HUES6 (cell line): ENCODE measurements at regions not wholly inside any gene's neighbourhood (a gene's known extent, or its start where the extent isn't known, plus 50 kb on each side); places are given as distances from the start of the nearest gene placed in this dataset.

ENCODE experiments used
- H3K27ac ChIP-seq: 2 replicates; pipeline ENCODE4 v1.7.0; 2013; ENCODE audit warnings: low read depth, mild to moderate bottlenecking, low read length, inconsistent platforms
- H3K27me3 ChIP-seq: 2 replicates; pipeline ENCODE4 v1.6.1; 2013; ENCODE audit warnings: low read length; ENCODE audit not compliant: control insufficient read depth, insufficient read depth
- H3K36me3 ChIP-seq: 2 replicates; pipeline ENCODE4 v1.6.1; 2013; ENCODE audit warnings: low read length; ENCODE audit not compliant: control insufficient read depth, insufficient read depth
- H3K4me1 ChIP-seq: 2 replicates; pipeline ENCODE4 v1.6.1; 2013; ENCODE audit warnings: low read length; ENCODE audit not compliant: control insufficient read depth, insufficient read depth
- H3K4me3 ChIP-seq: 2 replicates; pipeline ENCODE4 v1.5.1; 2013; ENCODE audit warnings: low read depth, low read length
- H3K9ac ChIP-seq: one replicate; pipeline ENCODE4 v1.6.1; 2013; ENCODE audit warnings: mild to moderate bottlenecking, low read length
- H3K9me3 ChIP-seq: 2 replicates; pipeline ENCODE4 v1.6.1; 2013; ENCODE audit warnings: low read depth, low read length; ENCODE audit not compliant: control insufficient read depth, insufficient read depth

DNA sequence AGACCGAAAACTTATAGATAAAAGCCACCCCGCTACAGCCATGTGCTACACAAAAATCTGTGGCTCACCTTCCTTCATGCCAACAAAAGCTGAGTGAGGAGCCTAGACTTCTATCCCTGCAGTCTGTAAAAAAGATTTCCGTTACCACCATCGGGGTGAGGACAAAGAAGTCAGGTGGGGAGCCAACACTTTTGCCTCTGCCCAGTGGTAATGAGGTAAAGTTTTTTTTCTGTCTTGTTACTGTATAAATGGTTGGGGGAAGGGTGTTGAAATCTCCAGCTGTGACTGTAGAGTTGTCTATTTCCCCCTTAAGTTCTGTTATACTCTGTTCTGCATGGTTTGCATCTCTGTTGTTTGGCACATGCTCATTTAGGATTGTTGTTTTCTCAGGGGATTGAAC, 707.8 kb downstream of the FLRT2 start:
- no peaks in the 10 kb centered on the region for H3K36me3 ChIP-seq
- H3K4me3 ChIP-seq, result no peak overlapping the region
- H3K27me3 ChIP-seq, result no peaks in the 10 kb centered on the region
- no peaks in the 10 kb centered on the region; the same call in 1 of the 2 replicates for H3K9me3 ChIP-seq
- peaks cover 6% of the 10 kb centered on the region; the same call in 1 of the 2 replicates for H3K4me1 ChIP-seq
- H3K27ac ChIP-seq, result no peak overlapping the region
- no peak overlapping the region for H3K9ac ChIP-seq

DNA sequence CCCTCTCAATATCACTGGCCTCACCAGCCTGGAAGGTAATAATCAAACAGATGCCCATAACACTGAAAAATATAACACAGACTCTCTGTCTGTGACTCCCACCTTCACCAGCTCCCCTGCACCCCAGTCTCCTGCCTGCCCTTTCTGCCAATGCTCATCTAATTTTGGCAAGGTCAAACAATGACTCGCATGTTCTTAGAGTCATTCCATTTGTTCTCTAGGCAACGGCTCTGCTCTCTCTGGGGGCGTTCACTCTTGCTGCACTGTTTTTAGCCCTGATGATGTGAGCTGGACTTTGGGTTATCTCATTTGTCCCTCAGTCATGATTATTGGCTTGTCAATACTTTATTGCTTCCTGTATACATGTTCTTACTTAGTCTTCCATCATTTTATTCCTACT, 691.8 kb downstream of the FLRT2 start:
- Histone ChIP-seq H3K36me3 (no peaks in the 10 kb centered on the region), H3K9ac (no peak overlapping the region), H3K9me3 (no peaks in the 10 kb centered on the region), H3K27ac (no peak overlapping the region), H3K4me1 (peaks cover 11% of the 10 kb centered on the region), H3K27me3 (no peaks in the 10 kb centered on the region), H3K4me3 (no peak overlapping the region)

DNA sequence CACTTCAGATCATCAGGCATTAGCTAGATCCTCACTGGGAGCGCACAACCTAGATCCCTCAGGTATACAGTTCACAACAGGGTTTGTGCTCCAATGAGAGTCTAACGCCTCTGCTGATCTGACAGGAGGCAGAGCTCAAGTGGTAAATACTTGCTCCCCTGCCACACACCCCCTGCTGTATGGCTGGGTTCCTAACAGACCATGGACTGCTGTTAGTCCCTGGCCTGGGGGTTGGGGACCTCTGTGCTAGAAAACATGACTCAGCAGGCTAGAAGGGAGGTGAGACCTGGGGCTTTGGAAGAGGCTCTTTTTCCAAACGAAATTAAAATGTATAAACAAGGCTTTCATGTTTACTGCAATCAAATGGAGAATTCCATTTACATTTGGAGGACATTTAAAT, 691.1 kb downstream of the FLRT2 start:
- Histone ChIP-seq H3K4me1 (peaks cover 11% of the 10 kb centered on the region), H3K27me3 (no peaks in the 10 kb centered on the region), H3K27ac (no peak overlapping the region), H3K36me3 (no peaks in the 10 kb centered on the region), H3K9me3 (no peaks in the 10 kb centered on the region), H3K9ac (no peak overlapping the region), H3K4me3 (no peak overlapping the region)

DNA sequence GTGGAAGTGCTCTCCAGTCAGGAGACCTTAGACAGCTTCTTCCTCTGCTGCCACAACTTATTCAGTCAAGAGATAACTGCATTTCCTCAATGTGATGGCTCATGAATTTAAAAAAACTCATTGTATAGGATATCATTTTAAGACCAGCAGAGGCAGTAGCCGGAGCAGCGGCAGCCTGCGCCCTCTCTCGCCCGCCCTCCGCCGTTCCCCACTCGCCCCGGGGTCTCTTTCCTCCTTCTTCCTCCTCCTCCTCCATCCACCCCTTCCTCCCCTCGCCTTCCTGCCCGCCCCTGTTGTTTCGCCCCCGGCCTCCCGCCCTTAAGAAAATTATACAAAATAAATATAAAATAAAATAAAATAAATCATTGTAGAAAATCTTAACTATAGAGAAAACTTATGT, 687.6 kb downstream of the FLRT2 start:
- Histone ChIP-seq H3K27ac (no peak overlapping the region), H3K4me1 (peaks cover 11% of the 10 kb centered on the region), H3K36me3 (no peaks in the 10 kb centered on the region), H3K9me3 (no peaks in the 10 kb centered on the region), H3K27me3 (no peaks in the 10 kb centered on the region), H3K4me3 (no peak overlapping the region), H3K9ac (no peak overlapping the region)

DNA sequence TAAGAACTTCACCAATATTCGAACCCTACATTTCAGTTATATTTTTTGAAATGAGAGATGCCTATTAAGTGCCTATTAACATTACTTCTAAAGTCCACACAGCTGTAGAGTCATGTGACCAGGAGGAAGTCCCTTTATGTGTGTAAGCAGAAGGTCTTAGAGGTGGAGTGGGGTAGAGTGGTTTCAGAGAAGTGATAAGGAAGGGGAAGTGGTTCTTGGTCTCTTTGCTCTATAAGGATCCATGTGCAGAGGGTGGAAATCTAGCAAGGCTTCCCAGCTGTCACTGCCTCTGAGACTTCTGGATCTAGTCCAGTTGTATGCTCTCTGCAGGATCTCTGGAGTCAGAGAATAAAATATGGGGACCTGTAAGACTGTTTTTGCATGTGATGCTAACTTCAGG, 673.9 kb downstream of the FLRT2 start:
- Histone ChIP-seq H3K9me3 (no peaks in the 10 kb centered on the region), H3K27ac (no peak overlapping the region), H3K4me1 (no peaks in the 10 kb centered on the region), H3K4me3 (no peak overlapping the region), H3K27me3 (no peaks in the 10 kb centered on the region), H3K36me3 (no peaks in the 10 kb centered on the region), H3K9ac (no peak overlapping the region)

DNA sequence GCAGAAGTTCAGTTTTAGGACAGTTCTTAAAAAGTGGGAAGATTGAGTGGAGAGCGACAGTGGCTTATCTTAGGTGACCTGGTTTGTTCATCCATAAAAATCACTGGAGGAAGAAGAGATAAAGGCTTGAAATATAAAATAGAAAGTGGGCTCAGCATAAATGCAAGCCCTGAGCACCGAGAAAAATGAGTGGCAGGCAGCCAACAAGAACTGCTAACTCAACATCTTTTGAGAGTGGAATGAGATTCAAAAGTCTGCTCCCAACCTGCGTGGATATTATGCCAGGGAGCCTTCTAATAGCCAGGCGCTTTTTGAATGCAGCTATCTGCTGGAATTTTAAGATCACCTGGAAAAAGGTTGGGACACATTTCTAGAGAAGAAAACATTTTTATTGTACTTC, 666.5 kb downstream of the FLRT2 start:
- Histone ChIP-seq H3K36me3 (no peaks in the 10 kb centered on the region), H3K27ac (no peak overlapping the region)

DNA sequence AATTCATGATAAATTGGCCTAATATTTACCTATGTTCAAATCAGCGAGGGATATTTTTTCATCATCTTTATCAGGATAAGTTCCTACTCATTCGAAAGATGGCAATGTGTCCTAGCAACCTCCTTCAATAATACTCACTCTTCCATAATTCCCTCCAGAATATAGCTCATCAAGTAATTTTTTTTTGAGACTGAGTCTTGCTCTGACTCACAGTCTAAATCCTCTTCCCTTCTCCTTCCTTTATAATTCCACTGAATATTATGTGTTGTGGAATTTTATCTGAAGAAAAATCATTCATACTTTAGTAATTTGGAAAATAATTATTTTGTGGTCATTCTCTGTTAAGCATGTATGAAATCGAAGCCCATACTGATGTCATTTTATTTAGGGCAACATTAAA, 663.8 kb downstream of the FLRT2 start:
- H3K27ac ChIP-seq, result no peak overlapping the region
- peaks cover 1% of the 10 kb centered on the region; the same call in 1 of the 2 replicates for H3K9me3 ChIP-seq
- H3K27me3 ChIP-seq, result no peaks in the 10 kb centered on the region
- H3K36me3 ChIP-seq, result no peaks in the 10 kb centered on the region
- no peak overlapping the region for H3K9ac ChIP-seq
- no peak overlapping the region for H3K4me3 ChIP-seq
- H3K4me1 ChIP-seq, result no peaks in the 10 kb centered on the region

More for the DNA sequence above, 666.5 kb downstream of the FLRT2 start:
- Histone ChIP-seq H3K27me3 (no peaks in the 10 kb centered on the region), H3K9ac (no peak overlapping the region), H3K4me3 (no peak overlapping the region), H3K4me1 (no peaks in the 10 kb centered on the region), H3K9me3 (no peaks in the 10 kb centered on the region)

DNA sequence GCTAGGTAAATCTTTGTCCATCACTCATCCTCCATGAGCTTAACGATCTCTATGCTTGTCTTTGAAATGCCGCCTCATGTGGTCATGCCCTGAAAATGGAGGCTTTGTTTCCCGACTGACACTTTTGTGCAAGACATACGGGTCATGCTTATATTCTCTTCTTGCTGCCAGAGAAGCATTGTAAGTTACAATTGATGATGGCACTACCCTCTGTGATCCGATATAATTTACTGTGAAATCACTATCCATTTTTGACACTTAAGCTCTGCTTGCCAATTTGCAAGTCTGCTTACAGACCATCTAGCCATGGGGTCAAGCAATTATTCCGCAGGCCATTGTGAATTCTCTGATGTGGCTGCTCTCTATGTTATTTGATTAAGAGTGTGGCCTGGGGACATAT, 650.0 kb downstream of the FLRT2 start:
- H3K27ac ChIP-seq, result no peak overlapping the region
- no peak overlapping the region for H3K9ac ChIP-seq
- H3K4me1 ChIP-seq, result no peaks in the 10 kb centered on the region

DNA sequence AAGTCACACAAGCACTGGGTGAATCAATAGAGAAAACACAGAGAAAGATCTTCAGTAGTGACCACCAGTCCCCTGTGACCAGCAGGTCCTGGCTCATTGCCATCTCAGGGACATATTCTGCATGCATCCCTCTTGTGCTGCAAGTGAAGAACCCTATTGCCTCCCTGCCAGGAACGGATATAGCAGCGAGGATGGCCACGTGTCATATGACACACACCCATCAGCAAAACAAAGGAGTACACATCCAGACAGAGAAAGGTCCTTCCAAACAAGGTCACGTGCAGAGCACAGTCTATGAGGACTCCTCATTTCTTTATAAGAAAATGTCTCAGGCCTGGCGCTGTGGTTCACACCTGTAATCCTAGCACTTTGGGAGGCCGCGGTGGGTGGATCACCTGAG, 638.4 kb downstream of the FLRT2 start:
- no peak overlapping the region for H3K9ac ChIP-seq
- no peaks in the 10 kb centered on the region for H3K9me3 ChIP-seq
- H3K36me3 ChIP-seq, result no peaks in the 10 kb centered on the region
- H3K4me3 ChIP-seq, result no peak overlapping the region
- H3K4me1 ChIP-seq, result no peaks in the 10 kb centered on the region
- no peak overlapping the region for H3K27ac ChIP-seq
- H3K27me3 ChIP-seq, result no peaks in the 10 kb centered on the region

More for the DNA sequence above, 650.0 kb downstream of the FLRT2 start:
- Histone ChIP-seq H3K4me3 (no peak overlapping the region), H3K9me3 (no peaks in the 10 kb centered on the region), H3K36me3 (no peaks in the 10 kb centered on the region), H3K27me3 (no peaks in the 10 kb centered on the region)

DNA sequence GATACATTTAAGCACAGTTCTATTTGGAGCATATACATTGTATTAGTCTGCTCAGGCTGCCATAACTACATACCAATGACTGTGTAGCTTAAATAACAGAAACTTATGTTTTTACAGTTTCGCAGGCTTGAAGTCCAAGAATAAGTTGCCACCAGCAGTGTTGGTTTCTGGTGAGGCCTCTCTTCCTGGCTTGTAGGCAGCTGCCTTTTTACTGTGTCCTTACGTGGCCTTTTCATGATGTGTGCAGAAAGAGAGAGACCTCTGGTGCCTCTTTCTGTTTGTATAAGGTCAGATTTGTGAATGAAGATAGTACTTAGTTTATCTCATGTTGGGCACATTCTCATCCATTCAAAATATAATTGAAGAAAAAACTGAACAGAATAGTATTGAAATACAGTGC, 636.6 kb downstream of the FLRT2 start:
- no peaks in the 10 kb centered on the region for H3K36me3 ChIP-seq
- H3K27ac ChIP-seq, result no peak overlapping the region
- H3K9ac ChIP-seq, result no peak overlapping the region
- no peaks in the 10 kb centered on the region for H3K4me1 ChIP-seq
- H3K9me3 ChIP-seq, result no peaks in the 10 kb centered on the region
- H3K27me3 ChIP-seq, result no peaks in the 10 kb centered on the region
- H3K4me3 ChIP-seq, result no peak overlapping the region

DNA sequence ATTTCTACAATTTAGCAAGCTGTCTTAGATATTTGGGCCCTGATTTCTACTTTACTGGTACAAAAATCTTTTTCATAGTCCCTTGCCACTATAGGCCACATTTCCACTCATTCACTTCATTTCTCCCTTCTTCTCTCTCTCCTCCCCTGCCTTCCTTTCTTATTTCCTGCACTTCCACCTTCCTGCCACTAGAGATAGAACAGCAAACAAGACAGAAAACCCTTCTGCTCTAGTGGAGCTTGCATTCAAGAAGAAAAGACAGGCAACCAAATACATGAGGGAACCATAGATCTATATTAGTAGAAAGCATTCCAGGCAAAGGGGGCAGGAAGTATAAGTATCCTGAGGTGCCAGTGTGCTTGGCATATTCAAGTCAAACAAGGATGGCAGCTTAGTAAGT, 623.5 kb downstream of the FLRT2 start:
- H3K4me3 ChIP-seq, result no peak overlapping the region
- no peak overlapping the region for H3K9ac ChIP-seq
- H3K36me3 ChIP-seq, result no peaks in the 10 kb centered on the region
- H3K4me1 ChIP-seq, result no peaks in the 10 kb centered on the region
- H3K9me3 ChIP-seq, result no peaks in the 10 kb centered on the region
- no peaks in the 10 kb centered on the region for H3K27me3 ChIP-seq
- H3K27ac ChIP-seq, result no peak overlapping the region

DNA sequence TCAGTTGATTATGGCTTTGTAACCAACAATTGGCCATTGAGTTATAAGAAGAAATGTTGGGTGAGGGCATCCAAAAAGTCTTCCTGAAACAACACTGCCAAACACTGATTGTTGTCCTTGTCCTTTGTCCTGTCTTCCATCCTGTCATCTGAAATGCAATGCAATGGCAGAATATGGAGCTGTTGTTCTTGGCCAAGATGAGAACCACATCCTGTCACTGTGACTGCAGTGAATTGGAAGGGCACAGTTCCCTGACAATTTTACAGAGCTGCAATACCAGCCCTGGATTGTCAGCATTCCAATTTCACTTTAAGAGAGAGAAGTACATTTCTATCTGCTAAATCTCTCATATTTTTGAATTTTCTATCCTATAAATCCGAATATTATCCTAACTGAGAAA, 613.3 kb downstream of the FLRT2 start:
- Histone ChIP-seq H3K4me1 (no peaks in the 10 kb centered on the region), H3K27me3 (no peaks in the 10 kb centered on the region), H3K4me3 (no peak overlapping the region), H3K36me3 (no peaks in the 10 kb centered on the region), H3K9ac (no peak overlapping the region), H3K27ac (no peak overlapping the region), H3K9me3 (no peaks in the 10 kb centered on the region)
